ENCODE measurements at regions not wholly inside any gene's neighbourhood (a gene's known extent, or its start where the extent isn't known, plus 50 kb on each side); places are given as distances from the start of the nearest gene placed in this dataset.

DNA sequence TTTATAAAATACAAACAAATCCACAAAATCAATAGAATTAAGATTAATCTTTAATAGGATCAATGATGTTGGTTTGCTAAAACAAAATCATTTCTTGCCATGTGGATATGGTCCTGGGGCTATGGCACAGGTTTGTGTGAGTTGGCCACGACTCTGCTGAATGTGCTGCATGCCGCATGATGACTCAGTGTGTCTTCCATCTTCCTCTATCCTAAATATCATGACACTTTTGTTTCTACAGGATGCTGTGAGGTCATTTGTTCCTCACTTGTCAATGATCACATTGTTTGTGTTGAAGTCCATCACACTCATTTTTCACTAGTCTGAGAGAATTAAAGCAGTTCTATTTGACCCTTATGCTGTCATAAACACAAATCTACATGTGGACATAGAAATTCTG is 167.2 kb upstream of the ZBED5 start:
- H3K4me1 ChIP-seq, result no peaks in the 10 kb centered on the region
- 55 to 83% (median 76%) methylated on average over 2 of the region's 2 CpGs for WGBS, 4 donors
- ATAC-seq, result no peak
- intact Hi-C loops (cut with DNase I), result loop anchor here in 3 of 10 donors (5.0 to 10.0 kb wide), 3 partner anchors 233 to 600 kb away; partner anchors contain the start of gene GALNT18 (in 2 of the 3)
- H3K36me3 ChIP-seq, result no peaks in the 10 kb centered on the region
- TF ChIP-seq POLR2A (IDR thresholded peaks at IDR 0.05), result no peak
- TF ChIP-seq, protein P1, sequence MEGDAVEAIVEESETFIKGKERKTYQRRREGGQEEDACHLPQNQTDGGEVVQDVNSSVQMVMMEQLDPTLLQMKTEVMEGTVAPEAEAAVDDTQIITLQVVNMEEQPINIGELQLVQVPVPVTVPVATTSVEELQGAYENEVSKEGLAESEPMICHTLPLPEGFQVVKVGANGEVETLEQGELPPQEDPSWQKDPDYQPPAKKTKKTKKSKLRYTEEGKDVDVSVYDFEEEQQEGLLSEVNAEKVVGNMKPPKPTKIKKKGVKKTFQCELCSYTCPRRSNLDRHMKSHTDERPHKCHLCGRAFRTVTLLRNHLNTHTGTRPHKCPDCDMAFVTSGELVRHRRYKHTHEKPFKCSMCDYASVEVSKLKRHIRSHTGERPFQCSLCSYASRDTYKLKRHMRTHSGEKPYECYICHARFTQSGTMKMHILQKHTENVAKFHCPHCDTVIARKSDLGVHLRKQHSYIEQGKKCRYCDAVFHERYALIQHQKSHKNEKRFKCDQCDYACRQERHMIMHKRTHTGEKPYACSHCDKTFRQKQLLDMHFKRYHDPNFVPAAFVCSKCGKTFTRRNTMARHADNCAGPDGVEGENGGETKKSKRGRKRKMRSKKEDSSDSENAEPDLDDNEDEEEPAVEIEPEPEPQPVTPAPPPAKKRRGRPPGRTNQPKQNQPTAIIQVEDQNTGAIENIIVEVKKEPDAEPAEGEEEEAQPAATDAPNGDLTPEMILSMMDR (IDR thresholded peaks at IDR 0.05), result no peak
- H3K9me3 ChIP-seq, result no peaks in the 10 kb centered on the region
- no peak overlapping the region for H3K27ac ChIP-seq
- no peak for DNase-seq
- H3K27me3 ChIP-seq, result peaks cover 0 to under 1% (median 0%) of the 10 kb centered on the region in 9 donors
- H3K4me3 ChIP-seq, result no peak overlapping the region

DNA sequence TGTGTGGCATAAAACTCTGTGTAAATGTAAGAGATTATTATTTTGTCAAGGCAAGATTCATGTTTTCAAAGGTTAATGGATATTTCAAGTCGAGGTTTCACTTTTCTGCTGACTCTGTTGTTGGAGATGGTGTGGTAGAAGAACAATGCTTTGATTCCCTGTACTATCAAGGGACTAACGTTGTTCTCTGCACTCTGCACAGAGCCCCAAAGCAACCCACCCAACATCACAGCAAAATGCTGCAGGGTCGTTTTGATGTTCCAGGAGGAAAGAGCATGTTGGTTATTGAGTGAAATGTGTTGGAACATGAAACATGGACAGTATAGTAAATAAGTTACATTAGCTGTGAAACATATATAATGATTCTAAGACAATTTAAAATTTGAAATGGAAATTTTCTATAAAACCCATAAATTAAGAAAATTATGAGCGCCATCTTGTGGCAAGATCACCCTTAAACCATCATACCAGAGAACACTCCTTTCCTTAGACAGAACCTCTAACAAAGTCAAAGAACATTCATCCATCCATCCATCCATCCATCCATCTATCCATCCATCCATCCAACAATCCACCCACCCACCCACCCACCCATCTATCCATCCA is 164.4 kb upstream of the ZBED5 start:
- H3K4me1 ChIP-seq, result no peaks in the 10 kb centered on the region
- H3K9me3 ChIP-seq, result no peaks in the 10 kb centered on the region
- peak in 1 of 4 donors; percentile 33 for ATAC-seq
- no peaks in the 10 kb centered on the region for H3K27me3 ChIP-seq
- no peak overlapping the region for H3K4me3 ChIP-seq
- DNase-seq, result no peak
- no peaks in the 10 kb centered on the region for H3K36me3 ChIP-seq
- 20 to 28% (median 23%) methylated on average over 4 of the region's 4 CpGs for WGBS, 4 donors
- intact Hi-C loops (cut with DNase I), result loop anchor here (1.0 to 10.0 kb wide), 7 partner anchors 89 to 603 kb away; partner anchors contain the start of gene GALNT18 (in 1 of the 10)
- TF ChIP-seq, protein P1 (IDR thresholded peaks at IDR 0.05), result peak; percentile 29 to 68 (median 58)
- no peak for TF ChIP-seq POLR2A (IDR thresholded peaks at IDR 0.05)
- H3K27ac ChIP-seq, result no peak overlapping the region

DNA sequence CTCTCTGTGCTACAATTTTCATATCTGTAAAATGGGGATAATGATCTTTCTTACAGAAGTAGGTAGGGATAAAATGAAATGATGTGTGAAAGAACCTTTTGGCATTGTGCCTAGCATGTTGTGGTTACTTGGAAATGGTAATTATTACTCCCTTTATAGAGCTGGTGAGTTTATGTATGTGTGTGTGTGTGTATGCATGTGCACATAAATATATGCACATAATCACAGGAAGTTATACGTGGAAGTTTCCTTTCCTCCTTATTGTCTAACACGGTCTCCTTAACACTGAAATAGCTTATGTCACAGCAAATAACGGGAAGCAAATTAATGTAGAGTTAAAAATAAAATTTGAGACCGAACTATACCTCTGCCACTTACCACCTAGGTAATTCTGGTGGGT is 163.7 kb upstream of the ZBED5 start:
- no peaks in the 10 kb centered on the region for H3K27me3 ChIP-seq
- no peak overlapping the region for H3K4me3 ChIP-seq
- H3K27ac ChIP-seq, result no peak overlapping the region
- intact Hi-C loops (cut with DNase I), result loop anchor here in 9 of 10 donors (2.0 to 10.0 kb wide), 6 partner anchors 87 to 603 kb away; partner anchors contain the start of gene GALNT18 (in 1 of the 9)
- H3K4me1 ChIP-seq, result no peaks in the 10 kb centered on the region
- ATAC-seq (no peak), DNase-seq (no peak)
- TF ChIP-seq POLR2A (IDR thresholded peaks at IDR 0.05), result no peak
- TF ChIP-seq, protein P1 (IDR thresholded peaks at IDR 0.05), result no peak
- H3K36me3 ChIP-seq, result no peaks in the 10 kb centered on the region
- H3K9me3 ChIP-seq, result no peaks in the 10 kb centered on the region
- WGBS, 4 donors, result 55 to 69% (median 60%) methylated on average over 4 of the region's 4 CpGs

DNA sequence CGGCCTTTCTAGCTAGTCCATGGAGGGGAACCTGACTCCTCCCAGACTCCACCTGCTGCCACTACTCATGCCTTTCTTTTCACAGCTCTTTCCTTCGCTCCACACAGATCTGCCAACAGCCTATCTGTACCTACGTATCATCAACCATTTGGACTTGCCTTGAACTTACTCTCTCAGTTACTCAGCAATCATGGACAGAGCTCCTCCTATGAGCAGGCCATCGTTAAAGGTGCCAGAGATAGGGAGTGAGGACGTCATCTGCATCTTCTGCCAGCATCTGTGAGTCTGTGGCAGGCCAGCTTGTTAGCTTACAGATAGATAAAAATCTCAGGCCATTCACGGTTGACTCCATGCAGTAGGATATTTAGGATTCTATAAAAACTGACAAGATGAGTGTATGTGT is 162.9 kb upstream of the ZBED5 start:
- Histone ChIP-seq H3K27me3 (no peaks in the 10 kb centered on the region), H3K9me3 (no peaks in the 10 kb centered on the region), H3K27ac (no peak overlapping the region), H3K4me1 (no peaks in the 10 kb centered on the region), H3K4me3 (no peak overlapping the region), H3K36me3 (no peaks in the 10 kb centered on the region)
- TF ChIP-seq, protein P1 (IDR thresholded peaks at IDR 0.05), result no peak
- no peak for TF ChIP-seq POLR2A (IDR thresholded peaks at IDR 0.05)
- 48 to 57% (median 53%) methylated on average over 6 of the region's 6 CpGs for WGBS, 4 donors
- ATAC-seq, result peak in 1 of 4 donors; percentile 12
- intact Hi-C loops (cut with DNase I), result loop anchor here in 9 of 10 donors (2.0 to 10.0 kb wide), 6 partner anchors 86 to 604 kb away; partner anchors contain the start of gene GALNT18 (in 1 of the 9)
- DNase-seq, result no peak
